ENCODE measurements at regions not wholly inside any gene's neighbourhood (a gene's known extent, or its start where the extent isn't known, plus 50 kb on each side); places are given as distances from the start of the nearest gene placed in this dataset.

- no peak overlapping the region for H2BK20ac ChIP-seq (ENCODE audit: low read length)
- H3K4ac ChIP-seq (replicated peaks; ENCODE audit: insufficient read length, low read depth, low read length) = no peak overlapping the region
- no peak overlapping the region for H3K23ac ChIP-seq (ENCODE audit: insufficient read length)
- no peak overlapping the region for H3K56ac ChIP-seq (replicated peaks; ENCODE audit: insufficient read length, low read depth, low read length)
- no peak overlapping the region for H2AK5ac ChIP-seq (ENCODE audit: low read depth, low read length)
- no peak overlapping the region for H4K5ac ChIP-seq (ENCODE audit: insufficient read length, low read depth, low read length)
- no peak overlapping the region for H4K8ac ChIP-seq (ENCODE audit: extremely low read depth, insufficient read depth, low read length)
- H3K27ac ChIP-seq (ENCODE audit: low read depth, low read length) = no peak overlapping the region
- no peak overlapping the region for H3K4me2 ChIP-seq (ENCODE audit: insufficient read depth in 1 of 2, low read depth in 2 of 2, low read length in 2 of 2)
- no peaks in the 10 kb centered on the region for H3K36me3 ChIP-seq (ENCODE audit: control insufficient read depth in 2 of 4, insufficient read depth in 4 of 4, low read length in 3 of 4)
- H4K91ac ChIP-seq (replicated peaks; ENCODE audit: insufficient read length, low read length) = no peak overlapping the region
- H2BK15ac ChIP-seq (ENCODE audit: low read length) = no peak overlapping the region
- no peak overlapping the region for H2AFZ ChIP-seq (ENCODE audit: low read length)
- no peak overlapping the region for H2BK12ac ChIP-seq (ENCODE audit: low read depth, low read length)
- H3K14ac ChIP-seq (ENCODE audit: insufficient read length) = no peak overlapping the region
- no peaks in the 10 kb centered on the region for H3K79me1 ChIP-seq (ENCODE audit: low read depth, low read length)
- no peaks in the 10 kb centered on the region for H3K9me3 ChIP-seq (ENCODE audit: insufficient read depth in 2 of 2, low read depth in 1 of 2, low read length in 1 of 2)
- no peak overlapping the region for H2BK5ac ChIP-seq (ENCODE audit: low read depth, low read length)
- 94% methylated on average over 4 of the region's 4 CpGs; no CpG with 5 or more reads in 1 of the 2 experiments for WGBS, 2 experiments (ENCODE audit: extremely low coverage in 1 of 2, insufficient coverage in 1 of 2, insufficient read length in 1 of 2, insufficient replicate concordance in 2 of 2, low coverage in 1 of 2, low lambda C conversion rate in 2 of 2, missing lambda C conversion rate in 1 of 2)
- no peak overlapping the region for H3K9ac ChIP-seq (replicated peaks in 1 of 4; ENCODE audit: extremely low read depth in 1 of 4, low read depth in 3 of 4, low read length in 3 of 4)
- H2BK120ac ChIP-seq (replicated peaks; ENCODE audit: low read depth, low read length) = no peak overlapping the region
- ChIA-PET POLR2A (ENCODE audit: partially characterized antibody) (no interaction called here), CTCF (ENCODE audit: partially characterized antibody) (no interaction called here)
- no peak overlapping the region for H3K4me3 ChIP-seq (ENCODE audit: extremely low read depth in 1 of 4, insufficient read depth in 2 of 4, low read depth in 3 of 4, low read length in 4 of 4)
- no peaks in the 10 kb centered on the region for H3K23me2 ChIP-seq (ENCODE audit: low read depth, low read length)
- no peaks in the 10 kb centered on the region for H3K4me1 ChIP-seq (replicated peaks in 1 of 4; ENCODE audit: control insufficient read depth in 3 of 4, insufficient read depth in 4 of 4, low read length in 3 of 4)
- H3K79me2 ChIP-seq (ENCODE audit: control insufficient read depth in 1 of 2, insufficient read depth in 2 of 2, low read length in 2 of 2) = no peaks in the 10 kb centered on the region
- FAIRE-seq (no peak), DNase-seq (ENCODE audit: low read depth in 1 of 2, low spot score in 2 of 2) (no peak)
- H3K18ac ChIP-seq (ENCODE audit: extremely low read depth, low read length) = no peak overlapping the region
- no peaks in the 10 kb centered on the region for H3K27me3 ChIP-seq (replicated peaks in 1 of 4; ENCODE audit: control insufficient read depth in 3 of 4, extremely low read depth in 1 of 4, insufficient read depth in 3 of 4, low read length in 3 of 4)
- H4K20me1 ChIP-seq (replicated peaks in 1 of 2; ENCODE audit: control insufficient read depth in 1 of 2, insufficient read depth in 2 of 2, low read length in 2 of 2) = no peaks in the 10 kb centered on the region
- TF ChIP-seq CEBPB (IDR thresholded peaks at IDR 0.05; ENCODE audit: low read depth, low read length) = no peak
- TF ChIP-seq SAP30 (IDR thresholded peaks at IDR 0.05; ENCODE audit: insufficient read depth, insufficient replicate concordance, low read length) = no peak
- no peak for TF ChIP-seq TAF1 (IDR thresholded peaks at IDR 0.05; ENCODE audit: low read depth, low read length)
- TF ChIP-seq JUND (IDR thresholded peaks at IDR 0.05; ENCODE audit: low read length) = no peak
- no peak for TF ChIP-seq NRF1 (IDR thresholded peaks at IDR 0.05; ENCODE audit: low read depth, low read length)
- no peak for TF ChIP-seq CHD2 (IDR thresholded peaks at IDR 0.05; ENCODE audit: low read length)
- TF ChIP-seq SIX5 (IDR thresholded peaks at IDR 0.05; ENCODE audit: low read depth, low read length) = no peak
- TF ChIP-seq SIRT6 (IDR thresholded peaks at IDR 0.05; ENCODE audit: low read length) = no peak
- TF ChIP-seq POLR2AphosphoS5 (IDR thresholded peaks at IDR 0.05; ENCODE audit: low read depth, low read length) = no peak
- TF ChIP-seq RNF2 (IDR thresholded peaks at IDR 0.05; ENCODE audit: borderline replicate concordance, low read depth, low read length, missing control alignments, poor library complexity, severe bottlenecking) = no peak
- TF ChIP-seq JUN (IDR thresholded peaks at IDR 0.05; ENCODE audit: low read depth, low read length) = no peak
- no peak for TF ChIP-seq SP4 (IDR thresholded peaks at IDR 0.05; ENCODE audit: low read length)
- TF ChIP-seq GABPA (IDR thresholded peaks at IDR 0.05; ENCODE audit: borderline replicate concordance, insufficient read depth, low read length) = no peak
- TF ChIP-seq CTCF (IDR thresholded peaks at IDR 0.05; ENCODE audit: control extremely low read depth in 1 of 3, insufficient read depth in 1 of 3, low read depth in 1 of 3, low read length in 3 of 3) = no peak
Observed at GRCh38 chr15:95684126-95684525, 646.4 kb upstream of the NR2F2 start.

All from H1 (cell line).